ENCODE measurements at regions not wholly inside any gene's neighbourhood (a gene's known extent, or its start where the extent isn't known, plus 50 kb on each side); places are given as distances from the start of the nearest gene placed in this dataset.

DNA sequence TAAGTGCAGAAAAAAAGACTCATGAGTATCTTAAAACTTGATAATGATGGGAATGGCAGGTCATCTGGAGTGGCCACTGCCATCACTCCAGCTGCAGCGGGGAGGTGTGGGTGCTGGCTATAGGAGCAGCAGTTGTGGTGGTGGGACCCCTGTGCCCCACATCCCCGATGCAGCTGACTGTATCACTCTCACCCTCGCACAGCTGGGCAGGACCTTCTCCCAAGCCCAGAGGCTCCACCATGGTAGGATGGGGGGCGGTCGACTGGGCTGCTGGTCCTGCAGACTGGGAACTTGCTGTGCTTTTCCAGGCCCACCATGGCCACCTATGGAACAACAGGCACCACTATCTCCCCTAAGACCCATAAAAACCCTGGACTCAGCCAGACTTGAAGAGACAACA lies 844.4 kb downstream of the SORCS1 start:
- WGBS, 5 donors = 86 to 94% (median 92%) methylated on average over 2 to 5 of the region's 5 CpGs
- Histone ChIP-seq H3K4me1 (no peaks in the 10 kb centered on the region), H3K9me3 (peaks cover 0 to 8% (median 0%) of the 10 kb centered on the region in 8 donors), H3K36me3 (no peaks in the 10 kb centered on the region), H3K4me3 (no peak overlapping the region), H3K27ac (no peak overlapping the region), H3K27me3 (replicated peaks in 1 of 7) (no peaks in the 10 kb centered on the region)
- no peak for TF ChIP-seq POLR2A (IDR thresholded peaks at IDR 0.05)
- no peak for TF ChIP-seq POLR2AphosphoS5 (IDR thresholded peaks at IDR 0.05)
- TF ChIP-seq, protein P1, sequence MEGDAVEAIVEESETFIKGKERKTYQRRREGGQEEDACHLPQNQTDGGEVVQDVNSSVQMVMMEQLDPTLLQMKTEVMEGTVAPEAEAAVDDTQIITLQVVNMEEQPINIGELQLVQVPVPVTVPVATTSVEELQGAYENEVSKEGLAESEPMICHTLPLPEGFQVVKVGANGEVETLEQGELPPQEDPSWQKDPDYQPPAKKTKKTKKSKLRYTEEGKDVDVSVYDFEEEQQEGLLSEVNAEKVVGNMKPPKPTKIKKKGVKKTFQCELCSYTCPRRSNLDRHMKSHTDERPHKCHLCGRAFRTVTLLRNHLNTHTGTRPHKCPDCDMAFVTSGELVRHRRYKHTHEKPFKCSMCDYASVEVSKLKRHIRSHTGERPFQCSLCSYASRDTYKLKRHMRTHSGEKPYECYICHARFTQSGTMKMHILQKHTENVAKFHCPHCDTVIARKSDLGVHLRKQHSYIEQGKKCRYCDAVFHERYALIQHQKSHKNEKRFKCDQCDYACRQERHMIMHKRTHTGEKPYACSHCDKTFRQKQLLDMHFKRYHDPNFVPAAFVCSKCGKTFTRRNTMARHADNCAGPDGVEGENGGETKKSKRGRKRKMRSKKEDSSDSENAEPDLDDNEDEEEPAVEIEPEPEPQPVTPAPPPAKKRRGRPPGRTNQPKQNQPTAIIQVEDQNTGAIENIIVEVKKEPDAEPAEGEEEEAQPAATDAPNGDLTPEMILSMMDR (IDR thresholded peaks at IDR 0.05 in 8 of 11, conservative IDR thresholded peaks at IDR 0.05 in 3 of 11) = no peak
- intact Hi-C loops (cut with DNase I; ENCODE audit: low total_unique reads) = no loop called here
- DNase-seq = no peak

DNA sequence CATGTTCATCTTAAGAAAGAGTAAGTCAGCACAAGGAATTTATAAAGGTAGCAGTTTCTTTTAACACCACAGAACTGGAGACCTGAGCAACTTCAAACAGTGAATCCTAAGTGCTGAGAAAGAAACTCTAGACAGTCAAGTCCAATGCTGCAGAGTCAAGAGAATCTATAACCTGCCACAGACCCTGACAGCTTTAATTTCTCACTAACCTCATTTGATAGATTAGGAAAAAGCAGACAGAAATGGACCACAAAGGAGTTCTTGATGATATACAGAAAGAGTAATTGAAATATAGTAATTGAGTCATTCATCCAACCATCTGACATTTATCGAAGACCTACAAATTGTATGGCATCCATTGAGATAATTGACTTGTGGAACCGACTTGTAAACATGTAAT lies 847.0 kb downstream of the SORCS1 start:
- H3K27me3 ChIP-seq (replicated peaks in 1 of 7) = no peaks in the 10 kb centered on the region
- no peak for TF ChIP-seq POLR2A (IDR thresholded peaks at IDR 0.05)
- TF ChIP-seq POLR2AphosphoS5 (IDR thresholded peaks at IDR 0.05) = no peak
- TF ChIP-seq, protein P1 (IDR thresholded peaks at IDR 0.05 in 8 of 11, conservative IDR thresholded peaks at IDR 0.05 in 3 of 11) = no peak
- no peak overlapping the region for H3K4me3 ChIP-seq
- WGBS, 5 donors = 81 to 86% (median 85%) methylated on average over 2 of the region's 2 CpGs
- no peak overlapping the region for H3K27ac ChIP-seq
- H3K9me3 ChIP-seq = peaks cover 0 to 8% (median 0%) of the 10 kb centered on the region in 8 donors
- H3K4me1 ChIP-seq = no peaks in the 10 kb centered on the region
- no peaks in the 10 kb centered on the region for H3K36me3 ChIP-seq
- intact Hi-C loops (cut with DNase I; ENCODE audit: low total_unique reads) = no loop called here
- no peak for DNase-seq

DNA sequence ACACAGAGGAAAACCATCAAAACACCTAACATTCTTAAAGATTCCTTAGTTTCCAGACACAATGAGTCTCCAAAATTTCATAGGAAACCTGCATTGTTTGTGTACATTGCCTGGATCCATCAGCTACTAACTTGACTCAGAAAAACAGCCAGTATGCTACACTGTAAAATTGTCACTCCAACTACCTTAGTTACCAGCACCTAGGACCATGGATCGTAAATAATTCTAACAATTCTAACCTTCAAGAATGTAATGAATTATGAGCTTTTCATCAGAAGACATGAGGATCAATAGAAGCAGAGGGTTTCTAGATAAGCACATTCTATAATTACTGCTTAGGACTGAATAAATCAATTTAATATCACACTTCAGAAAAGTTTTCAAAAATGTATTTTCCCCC lies 851.5 kb downstream of the SORCS1 start:
- Histone ChIP-seq H3K27ac (no peak overlapping the region), H3K4me3 (no peak overlapping the region), H3K36me3 (no peaks in the 10 kb centered on the region), H3K4me1 (no peaks in the 10 kb centered on the region), H3K9me3 (peaks cover 0 to 1% (median 0%) of the 10 kb centered on the region in 8 donors), H3K27me3 (replicated peaks in 1 of 7) (no peaks in the 10 kb centered on the region)
- DNase-seq = no peak
- intact Hi-C loops (cut with DNase I; ENCODE audit: low total_unique reads) = no loop called here
- TF ChIP-seq POLR2AphosphoS5 (IDR thresholded peaks at IDR 0.05) = no peak
- TF ChIP-seq, protein P1 (IDR thresholded peaks at IDR 0.05 in 8 of 11, conservative IDR thresholded peaks at IDR 0.05 in 3 of 11) = no peak
- no peak for TF ChIP-seq POLR2A (IDR thresholded peaks at IDR 0.05)
- WGBS, 5 donors = 77 to 93% (median 82%) methylated on average over 1 of the region's 1 CpG

DNA sequence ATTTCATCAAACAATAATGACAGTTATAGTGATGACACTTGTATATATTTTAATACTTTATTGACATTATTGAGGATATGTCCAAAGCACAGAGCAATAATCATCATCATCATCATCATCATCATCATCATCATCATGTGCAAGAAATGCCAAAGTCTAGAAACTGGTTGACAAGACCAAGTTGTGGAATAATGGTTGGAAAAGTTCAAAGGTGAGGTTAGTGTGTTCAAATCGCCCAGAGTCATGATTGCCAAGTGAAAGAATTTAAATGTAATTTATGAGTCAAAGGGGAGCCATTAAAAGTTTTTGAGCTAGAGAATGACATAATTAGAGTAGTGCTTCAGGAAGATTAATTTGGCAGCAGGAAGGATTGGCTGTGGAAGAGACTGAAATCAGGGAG lies 852.4 kb downstream of the SORCS1 start:
- Histone ChIP-seq H3K36me3 (no peaks in the 10 kb centered on the region), H3K4me3 (no peak overlapping the region), H3K9me3 (no peaks in the 10 kb centered on the region), H3K27me3 (replicated peaks in 1 of 7) (no peaks in the 10 kb centered on the region), H3K27ac (no peak overlapping the region), H3K4me1 (no peaks in the 10 kb centered on the region)
- WGBS, 5 donors = 44 to 58% (median 55%) methylated on average over 1 of the region's 1 CpG
- intact Hi-C loops (cut with DNase I; ENCODE audit: low total_unique reads) = no loop called here
- no peak for DNase-seq
- no peak for TF ChIP-seq POLR2A (IDR thresholded peaks at IDR 0.05)
- TF ChIP-seq POLR2AphosphoS5 (IDR thresholded peaks at IDR 0.05) = no peak
- TF ChIP-seq, protein P1 (IDR thresholded peaks at IDR 0.05 in 8 of 11, conservative IDR thresholded peaks at IDR 0.05 in 3 of 11) = no peak

Measured in spleen (tissue), 11 donors.